ENCODE measurements at regions not wholly inside any gene's neighbourhood (a gene's known extent, or its start where the extent isn't known, plus 50 kb on each side); places are given as distances from the start of the nearest gene placed in this dataset.
"Not testable (repeated sequence)": the region's sequence is repeated elsewhere in the genome, so short reads cannot be mapped to it uniquely, and the experiment has no call there.

GRCh38 chr3:5917932-5918331 is 730.4 kb downstream of the EDEM1 start:
- Mint-ChIP-seq H3K4me1 (ENCODE audit: unreplicated experiment) (no peaks in the 10 kb centered on the region), H3K36me3 (ENCODE audit: low read depth, unreplicated experiment) (peaks cover 2% of the 10 kb centered on the region), H3K27ac (ENCODE audit: unreplicated experiment) (no peak overlapping the region), H3K27me3 (ENCODE audit: unreplicated experiment) (peaks cover 2% of the 10 kb centered on the region), H3K4me3 (ENCODE audit: unreplicated experiment) (no peak overlapping the region), H3K9me3 (ENCODE audit: unreplicated experiment) (peaks cover 7% of the 10 kb centered on the region)
- no peak for TF ChIP-seq CTCF (IDR thresholded peaks at IDR 0.05; ENCODE audit: unreplicated experiment)
- DNase-seq (ENCODE audit: low spot score), result no peak

- no peak for TF ChIP-seq CTCF (IDR thresholded peaks at IDR 0.05; ENCODE audit: unreplicated experiment)
- Mint-ChIP-seq H3K4me3 (ENCODE audit: unreplicated experiment) (no peak overlapping the region), H3K9me3 (ENCODE audit: unreplicated experiment) (peaks cover 7% of the 10 kb centered on the region), H3K27ac (ENCODE audit: unreplicated experiment) (no peak overlapping the region), H3K36me3 (ENCODE audit: low read depth, unreplicated experiment) (peaks cover 2% of the 10 kb centered on the region), H3K27me3 (ENCODE audit: unreplicated experiment) (peaks cover 2% of the 10 kb centered on the region), H3K4me1 (ENCODE audit: unreplicated experiment) (no peaks in the 10 kb centered on the region)
- no peak for DNase-seq (ENCODE audit: low spot score)
Observed at GRCh38 chr3:5918626-5919025, 731.1 kb downstream of the EDEM1 start.

GRCh38 chr3:5929027-5929426 is 741.5 kb downstream of the EDEM1 start:
- no peak overlapping the region for H3K27ac Mint-ChIP-seq (ENCODE audit: unreplicated experiment)
- DNase-seq (ENCODE audit: low spot score), result no peak
- H3K36me3 Mint-ChIP-seq (ENCODE audit: low read depth, unreplicated experiment), result no peaks in the 10 kb centered on the region
- no peaks in the 10 kb centered on the region for H3K27me3 Mint-ChIP-seq (ENCODE audit: unreplicated experiment)
- H3K4me3 Mint-ChIP-seq (ENCODE audit: unreplicated experiment), result no peak overlapping the region
- H3K9me3 Mint-ChIP-seq (ENCODE audit: unreplicated experiment), result no peaks in the 10 kb centered on the region
- no peaks in the 10 kb centered on the region for H3K4me1 Mint-ChIP-seq (ENCODE audit: unreplicated experiment)
- TF ChIP-seq CTCF (IDR thresholded peaks at IDR 0.05; ENCODE audit: unreplicated experiment), result no peak

- not testable (repeated sequence) for DNase-seq (ENCODE audit: low spot score); H3K4me1 Mint-ChIP-seq (ENCODE audit: unreplicated experiment); H3K27ac Mint-ChIP-seq (ENCODE audit: unreplicated experiment); H3K4me3 Mint-ChIP-seq (ENCODE audit: unreplicated experiment); H3K36me3 Mint-ChIP-seq (ENCODE audit: low read depth, unreplicated experiment); H3K9me3 Mint-ChIP-seq (ENCODE audit: unreplicated experiment); H3K27me3 Mint-ChIP-seq (ENCODE audit: unreplicated experiment)
Observed at GRCh38 chr3:5944061-5944460, 756.6 kb downstream of the EDEM1 start.

- no peaks in the 10 kb centered on the region for H3K36me3 Mint-ChIP-seq (ENCODE audit: low read depth, unreplicated experiment)
- no peaks in the 10 kb centered on the region for H3K4me1 Mint-ChIP-seq (ENCODE audit: unreplicated experiment)
- DNase-seq (ENCODE audit: low spot score), result no peak
Observed at GRCh38 chr3:5948084-5948483, 760.6 kb downstream of the EDEM1 start.

More at GRCh38 chr3:5948084-5948483, 760.6 kb downstream of the EDEM1 start:
- peaks cover 9% of the 10 kb centered on the region for H3K9me3 Mint-ChIP-seq (ENCODE audit: unreplicated experiment)
- no peak for TF ChIP-seq CTCF (IDR thresholded peaks at IDR 0.05; ENCODE audit: unreplicated experiment)
- no peaks in the 10 kb centered on the region for H3K27me3 Mint-ChIP-seq (ENCODE audit: unreplicated experiment)
- no peak overlapping the region for H3K27ac Mint-ChIP-seq (ENCODE audit: unreplicated experiment)
- H3K4me3 Mint-ChIP-seq (ENCODE audit: unreplicated experiment), result no peak overlapping the region
